Stimulated activated CD4-positive, alpha-beta T cell treated with anti-CD3 and anti-CD28 coated beads, Interleukin-2, amount 100 ng/mL, for 48 hours (primary cell): ENCODE measurements at regions not wholly inside any gene's neighbourhood (a gene's known extent, or its start where the extent isn't known, plus 50 kb on each side); places are given as distances from the start of the nearest gene placed in this dataset.
"Not testable (repeated sequence)": the region's sequence is repeated elsewhere in the genome, so short reads cannot be mapped to it uniquely, and the experiment has no call there.

Experiments used
- DNase-seq, 2 donors: peaks; one replicate each; pipeline ENCODE4 v3.0.0-alpha.2; 2020

GRCh38 chr12:75695926-75696325 lies 184.5 kb upstream of the KRR1 start:
- DNase-seq = no peak

DNA sequence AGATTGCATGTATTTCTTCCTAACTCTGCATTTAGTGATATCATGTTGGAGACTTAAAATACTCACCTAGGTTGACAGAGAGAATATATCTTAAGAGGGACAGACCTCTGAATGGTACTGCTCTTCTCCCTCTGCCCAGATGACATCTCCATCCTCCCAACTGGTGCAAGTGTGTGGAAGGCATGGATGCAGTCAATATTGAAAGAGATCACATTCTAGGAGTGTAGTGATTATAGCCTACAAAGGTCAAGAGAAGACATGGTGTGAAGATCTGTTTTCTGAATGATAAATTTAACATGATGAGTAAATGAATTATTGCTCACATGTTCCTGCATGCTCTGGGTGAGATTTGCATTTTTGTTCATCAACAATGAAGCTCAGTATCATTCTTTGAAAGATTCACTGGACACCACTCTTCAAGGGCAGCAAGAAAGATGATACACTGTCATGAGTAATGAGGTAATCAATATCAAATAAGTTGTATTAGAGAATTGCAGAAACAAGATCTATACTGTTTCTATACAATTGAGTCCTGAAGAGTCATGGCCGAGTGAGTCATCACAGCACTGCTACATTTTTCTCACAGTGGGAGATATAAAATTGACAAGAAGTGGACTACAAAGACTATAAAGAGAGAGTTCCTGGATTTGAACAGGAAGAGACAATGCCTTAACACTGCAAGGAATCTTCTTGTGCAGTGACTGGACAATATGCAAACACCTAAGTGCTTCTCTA lies 183.3 kb upstream of the KRR1 start:
- no peak for DNase-seq

- DNase-seq = no peak
Observed at GRCh38 chr12:75692876-75693275, 181.5 kb upstream of the KRR1 start.

- no peak for DNase-seq
Observed at GRCh38 chr12:75690296-75690955, 179.0 kb upstream of the KRR1 start.

GRCh38 chr12:75686233-75686632 lies 174.8 kb upstream of the KRR1 start:
- not testable (repeated sequence) for DNase-seq

- no peak for DNase-seq
Observed at GRCh38 chr12:75685617-75686225, 174.3 kb upstream of the KRR1 start.

- DNase-seq = no peak
Observed at GRCh38 chr12:75684678-75685616, 173.5 kb upstream of the KRR1 start.

GRCh38 chr12:75683995-75684586 lies 172.7 kb upstream of the KRR1 start:
- not testable (repeated sequence) for DNase-seq

DNA sequence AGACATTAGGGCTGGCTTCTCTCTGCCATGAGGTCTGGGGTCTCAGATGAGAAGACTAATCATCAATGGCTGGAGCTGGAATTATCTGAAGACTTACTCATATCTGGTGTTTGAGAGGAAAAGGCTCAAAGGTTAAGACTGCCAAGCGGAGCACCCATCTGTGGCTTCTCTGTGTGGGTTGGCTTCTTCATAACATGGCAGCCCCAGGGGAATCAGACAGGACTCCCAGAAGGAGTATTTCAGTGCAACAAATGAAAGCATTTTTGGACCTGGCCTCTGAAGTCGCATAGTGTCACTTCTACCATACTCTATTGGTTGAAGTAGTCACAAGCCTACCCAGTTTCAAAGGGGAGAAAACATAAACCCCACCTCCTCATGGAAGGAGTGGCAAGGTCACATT lies 171.8 kb upstream of the KRR1 start:
- no peak for DNase-seq

DNA sequence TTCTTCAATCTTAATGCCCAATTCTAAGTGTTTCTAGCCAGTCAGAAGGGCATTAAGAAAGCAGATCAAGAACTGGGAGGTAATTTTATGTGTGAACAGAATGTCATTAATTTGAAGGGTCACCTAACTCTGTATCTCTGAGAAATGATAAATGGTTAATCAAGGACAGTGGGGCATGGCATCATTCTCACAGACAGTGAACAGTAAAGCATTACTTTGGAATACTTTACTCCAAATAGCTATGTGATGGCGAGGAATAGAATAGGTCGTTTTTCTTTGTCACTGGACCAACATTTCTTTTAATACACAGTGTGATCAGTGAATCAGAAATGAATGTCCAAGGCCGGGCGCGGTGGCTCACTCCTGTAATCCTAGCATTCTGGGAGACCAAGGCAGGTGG lies 166.1 kb upstream of the KRR1 start:
- DNase-seq = no peak

DNA sequence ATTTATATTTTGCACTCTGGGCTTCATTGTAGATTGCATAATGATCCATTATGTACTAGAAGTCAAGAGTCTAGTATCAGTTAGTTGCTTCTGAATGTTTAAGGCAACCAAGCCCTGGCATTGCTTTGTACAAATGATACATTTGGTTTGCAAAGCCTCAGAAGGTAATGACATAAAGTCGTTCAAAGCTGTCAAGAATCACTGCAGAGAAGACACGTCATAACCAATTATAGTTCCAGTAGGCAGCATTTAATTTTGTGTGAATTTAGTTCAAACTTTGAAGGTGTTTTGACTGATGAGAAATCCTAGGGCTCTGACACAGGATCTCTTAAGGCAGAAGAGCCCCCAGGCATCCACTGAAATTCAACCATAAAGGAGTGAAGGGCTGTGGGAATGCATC lies 163.0 kb upstream of the KRR1 start:
- no peak for DNase-seq

GRCh38 chr12:75672200-75672599 lies 160.8 kb upstream of the KRR1 start:
- no peak for DNase-seq

- DNase-seq = no peak
Observed at GRCh38 chr12:75670216-75670615, 158.8 kb upstream of the KRR1 start.

- DNase-seq = no peak
Observed at GRCh38 chr12:75666939-75667334, 155.5 kb upstream of the KRR1 start.

DNA sequence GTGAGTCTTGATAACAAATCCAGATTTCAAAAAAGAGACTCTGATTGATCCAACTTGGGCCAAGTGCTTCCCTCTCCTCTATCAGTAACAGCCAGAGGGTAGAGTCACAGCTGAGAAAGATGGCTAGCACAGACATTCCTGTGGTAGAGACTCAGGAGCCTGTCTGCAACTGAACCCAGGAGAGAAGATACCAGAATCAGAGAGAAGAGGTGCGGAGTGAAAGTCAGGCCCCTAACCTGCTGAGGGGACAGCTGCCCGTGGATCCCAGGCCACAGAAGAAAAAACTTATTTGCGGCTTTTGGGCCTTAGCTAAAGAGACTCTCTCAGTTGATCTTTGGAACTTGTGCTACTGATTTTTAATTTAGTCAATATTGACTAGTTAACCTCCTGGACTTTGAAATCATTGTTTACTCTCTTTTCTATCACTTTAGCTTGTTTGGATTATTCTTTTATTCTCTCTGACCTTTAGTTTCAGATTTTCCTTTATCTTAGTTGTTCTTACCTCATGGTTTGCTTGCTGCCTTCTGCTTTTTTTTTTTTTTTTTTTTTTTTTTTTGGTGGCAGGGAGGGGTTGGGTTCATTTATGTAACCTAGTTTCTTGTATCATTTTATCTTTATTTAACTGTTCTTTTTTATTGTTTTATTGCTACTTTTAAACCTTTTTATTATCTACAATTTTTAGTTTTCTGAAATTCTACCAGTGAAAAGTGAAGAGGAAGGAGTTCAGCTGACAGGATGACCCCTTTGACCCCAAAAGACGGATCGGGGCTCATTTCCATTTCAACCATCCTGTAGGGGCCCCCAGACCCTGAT lies 154.9 kb upstream of the KRR1 start:
- no peak for DNase-seq

DNA sequence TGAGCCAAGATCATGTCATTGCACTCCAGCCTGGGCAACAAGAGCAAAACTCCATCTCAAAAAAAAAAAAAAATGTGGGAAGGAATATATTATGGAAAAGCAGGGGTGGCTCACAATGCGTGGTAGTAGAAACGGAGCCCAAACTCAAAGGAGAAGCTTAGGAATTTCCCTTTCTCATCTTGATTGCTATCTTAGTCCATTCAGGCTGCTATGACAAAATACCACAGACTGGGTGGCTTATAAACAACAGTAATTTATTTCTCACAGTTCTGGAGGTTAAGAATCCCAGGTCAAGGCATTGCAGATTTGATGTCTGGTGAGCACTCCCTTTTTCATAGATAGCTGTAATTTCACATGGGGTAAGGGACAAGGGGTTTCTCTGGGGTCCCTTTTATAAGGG lies 153.8 kb upstream of the KRR1 start:
- no peak for DNase-seq

DNA sequence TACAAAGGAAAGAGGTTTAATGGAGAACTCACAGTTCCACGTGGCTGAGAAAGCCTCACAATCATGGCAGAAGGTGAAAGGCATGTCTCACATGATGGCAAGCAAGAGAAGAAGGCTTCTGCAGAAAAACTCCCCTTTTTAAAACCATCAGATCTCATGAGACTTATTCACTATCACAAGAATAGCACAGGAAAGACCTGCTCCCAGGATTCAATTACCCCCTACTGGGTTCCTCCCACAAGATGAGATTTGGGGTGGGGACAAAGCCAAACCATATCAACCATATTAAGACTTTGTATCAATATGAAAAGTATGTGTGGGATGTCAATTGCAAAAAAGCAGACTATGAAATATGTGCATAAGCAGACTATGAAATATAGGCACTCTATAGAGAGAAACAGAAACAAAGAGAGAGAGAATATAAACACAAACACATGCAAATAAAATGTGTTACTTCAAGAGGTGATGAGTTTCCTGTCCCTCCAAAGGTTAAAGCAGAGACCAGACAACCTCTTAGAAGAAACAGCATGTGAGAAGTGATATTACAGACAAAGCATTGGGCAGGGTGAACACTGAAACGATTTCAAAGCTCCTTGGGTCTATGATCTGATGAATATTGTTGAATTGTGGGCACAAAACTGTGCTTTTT lies 151.2 kb upstream of the KRR1 start:
- DNase-seq = no peak

GRCh38 chr12:75661908-75662307 lies 150.5 kb upstream of the KRR1 start:
- no peak for DNase-seq

GRCh38 chr12:75660805-75661404 lies 149.5 kb upstream of the KRR1 start:
- no peak for DNase-seq

DNA sequence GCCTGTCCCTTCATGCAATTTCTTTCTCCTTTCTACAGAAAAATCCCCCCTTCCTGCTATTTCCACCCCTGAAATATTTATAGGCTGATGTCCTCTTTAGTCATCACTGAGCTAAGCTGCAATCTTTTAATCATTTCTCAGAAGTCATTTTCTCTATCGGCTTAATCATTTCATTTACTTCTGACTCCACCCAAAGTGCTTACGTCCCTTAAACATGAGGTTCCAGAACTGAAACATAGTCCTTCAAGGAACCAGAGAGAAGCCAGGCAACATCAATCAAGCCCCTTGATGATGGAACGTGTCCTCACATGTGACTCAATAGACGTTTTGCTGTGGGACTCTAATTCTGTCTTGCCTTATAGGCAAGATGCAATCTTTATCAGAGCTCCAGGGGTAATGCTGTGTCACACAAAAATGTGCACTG lies 148.7 kb upstream of the KRR1 start:
- DNase-seq = no peak
